GM19395 (cell line): ENCODE measurements at regions not wholly inside any gene's neighbourhood (a gene's known extent, or its start where the extent isn't known, plus 50 kb on each side); places are given as distances from the start of the nearest gene placed in this dataset.

ENCODE experiments used
- ATAC-seq: cut with Tn5 transposase; IDR thresholded peaks from one replicate; pipeline ENCODE4 v1.9.1; 2021; ENCODE audit warnings: mild to moderate bottlenecking, moderate library complexity; ENCODE audit not compliant: unreplicated experiment

GRCh38 chr2:198712485-198712884, 745.3 kb downstream of the SATB2 start:
- no peak for ATAC-seq

GRCh38 chr2:198711484-198711883, 746.3 kb downstream of the SATB2 start:
- no peak for ATAC-seq

- ATAC-seq, result no peak
Measured at GRCh38 chr2:198710562-198710961, 747.2 kb downstream of the SATB2 start.

GRCh38 chr2:198706476-198707082, 751.2 kb downstream of the SATB2 start:
- no peak for ATAC-seq

- ATAC-seq, result no peak
Measured at GRCh38 chr2:198703281-198703680, 754.5 kb downstream of the SATB2 start.

- peak; percentile 45 for ATAC-seq
Measured at GRCh38 chr2:198702796-198703195, 754.9 kb downstream of the SATB2 start.

GRCh38 chr2:198701481-198701880, 756.3 kb downstream of the SATB2 start:
- ATAC-seq, result no peak

- ATAC-seq, result no peak
Measured at GRCh38 chr2:198700319-198700718, 757.4 kb downstream of the SATB2 start.

- no peak for ATAC-seq
Measured at GRCh38 chr2:198698230-198698629, 759.5 kb downstream of the SATB2 start.

GRCh38 chr2:198697794-198698193, 759.9 kb downstream of the SATB2 start:
- no peak for ATAC-seq

GRCh38 chr2:198697218-198697617, 760.5 kb downstream of the SATB2 start:
- no peak for ATAC-seq

GRCh38 chr2:198695879-198696278, 761.9 kb downstream of the SATB2 start:
- no peak for ATAC-seq

GRCh38 chr2:198692907-198693510, 764.7 kb downstream of the SATB2 start:
- no peak for ATAC-seq

- no peak for ATAC-seq
Measured at GRCh38 chr2:198691236-198691635, 766.5 kb downstream of the SATB2 start.

- ATAC-seq, result no peak
Measured at GRCh38 chr2:198664321-198664720, 793.4 kb downstream of the SATB2 start.

GRCh38 chr2:198662905-198663304, 794.8 kb downstream of the SATB2 start:
- no peak for ATAC-seq

- ATAC-seq, result no peak
Measured at GRCh38 chr2:198660501-198660900, 797.2 kb downstream of the SATB2 start.

- no peak for ATAC-seq
Measured at GRCh38 chr2:198659096-198659870, 798.5 kb downstream of the SATB2 start.

GRCh38 chr2:198657512-198658121, 800.1 kb downstream of the SATB2 start:
- no peak for ATAC-seq

- ATAC-seq, result no peak
Measured at GRCh38 chr2:198656869-198657268, 800.9 kb downstream of the SATB2 start.

- ATAC-seq, result no peak
Measured at GRCh38 chr2:198654646-198655045, 803.1 kb downstream of the SATB2 start.

- no peak for ATAC-seq
Measured at GRCh38 chr2:198653311-198653710, 804.4 kb downstream of the SATB2 start.
